HL-60 (cell line): ENCODE measurements at regions not wholly inside any gene's neighbourhood (a gene's known extent, or its start where the extent isn't known, plus 50 kb on each side); places are given as distances from the start of the nearest gene placed in this dataset.
"Not testable (repeated sequence)": the region's sequence is repeated elsewhere in the genome, so short reads cannot be mapped to it uniquely, and the experiment has no call there.

Experiments used
- CTCF ChIP-seq: IDR thresholded peaks from one replicate; pipeline ENCODE4 v1.5.1; 2011; ENCODE audit warnings: low read length, control low read depth, inconsistent platforms; ENCODE audit not compliant: insufficient read depth
- POLR2AphosphoS5 ChIP-seq: IDR thresholded peaks from 2 replicates; pipeline ENCODE4 v1.6.1; 2012; ENCODE audit warnings: low read depth
- REST ChIP-seq: IDR thresholded peaks from 2 replicates; pipeline ENCODE4 v1.6.1; 2012; ENCODE audit warnings: low read depth; ENCODE audit not compliant: insufficient replicate concordance

GRCh38 chr2:5629510-5629909 lies 62.7 kb upstream of the SOX11 start:
- not testable (repeated sequence) for TF ChIP-seq CTCF, REST, POLR2AphosphoS5
